ENCODE measurements at regions not wholly inside any gene's neighbourhood (a gene's known extent, or its start where the extent isn't known, plus 50 kb on each side); places are given as distances from the start of the nearest gene placed in this dataset.

- H3K27ac Mint-ChIP-seq (ENCODE audit: unreplicated experiment) = no peak overlapping the region
- no peak overlapping the region for H3K4me3 Mint-ChIP-seq (ENCODE audit: unreplicated experiment)
- no peak for DNase-seq (ENCODE audit: low spot score)
- TF ChIP-seq CTCF (IDR thresholded peaks at IDR 0.05) = no peak
- H3K27me3 Mint-ChIP-seq (ENCODE audit: low read depth) = no peaks in the 10 kb centered on the region
- H3K36me3 Mint-ChIP-seq (ENCODE audit: low read depth) = no peaks in the 10 kb centered on the region
- no peaks in the 10 kb centered on the region for H3K4me1 Mint-ChIP-seq (ENCODE audit: low read depth)
- H3K9me3 Mint-ChIP-seq (ENCODE audit: low read depth) = peaks cover 18% of the 10 kb centered on the region
These were observed 219.8 kb upstream of the SPHKAP start for GRCh38 chr2:228401065-228401912.

- no peak overlapping the region for H3K4me3 Mint-ChIP-seq (ENCODE audit: unreplicated experiment)
- no peaks in the 10 kb centered on the region for H3K36me3 Mint-ChIP-seq (ENCODE audit: low read depth)
- H3K27ac Mint-ChIP-seq (ENCODE audit: unreplicated experiment) = no peak overlapping the region
- no peaks in the 10 kb centered on the region for H3K27me3 Mint-ChIP-seq (ENCODE audit: low read depth)
- H3K9me3 Mint-ChIP-seq (ENCODE audit: low read depth) = peaks cover 11% of the 10 kb centered on the region
- H3K4me1 Mint-ChIP-seq (ENCODE audit: low read depth) = no peaks in the 10 kb centered on the region
- TF ChIP-seq CTCF (IDR thresholded peaks at IDR 0.05) = no peak
- DNase-seq (ENCODE audit: low spot score) = no peak
These were observed 206.3 kb upstream of the SPHKAP start for GRCh38 chr2:228387776-228388175.

- Mint-ChIP-seq H3K27ac (ENCODE audit: unreplicated experiment) (no peak overlapping the region), H3K9me3 (ENCODE audit: low read depth) (no peaks in the 10 kb centered on the region), H3K4me3 (ENCODE audit: unreplicated experiment) (no peak overlapping the region), H3K36me3 (ENCODE audit: low read depth) (no peaks in the 10 kb centered on the region), H3K4me1 (ENCODE audit: low read depth) (no peaks in the 10 kb centered on the region), H3K27me3 (ENCODE audit: low read depth) (no peaks in the 10 kb centered on the region)
- TF ChIP-seq CTCF (IDR thresholded peaks at IDR 0.05) = no peak
- DNase-seq (ENCODE audit: low spot score) = no peak
These were observed 197.4 kb upstream of the SPHKAP start for GRCh38 chr2:228378696-228379425.

- H3K27ac Mint-ChIP-seq (ENCODE audit: unreplicated experiment) = no peak overlapping the region
- no peaks in the 10 kb centered on the region for H3K9me3 Mint-ChIP-seq (ENCODE audit: low read depth)
- no peak for TF ChIP-seq CTCF (IDR thresholded peaks at IDR 0.05)
- no peaks in the 10 kb centered on the region for H3K36me3 Mint-ChIP-seq (ENCODE audit: low read depth)
- DNase-seq (ENCODE audit: low spot score) = no peak
- no peaks in the 10 kb centered on the region for H3K27me3 Mint-ChIP-seq (ENCODE audit: low read depth)
- no peak overlapping the region for H3K4me3 Mint-ChIP-seq (ENCODE audit: unreplicated experiment)
- H3K4me1 Mint-ChIP-seq (ENCODE audit: low read depth) = no peaks in the 10 kb centered on the region
These were observed 196.7 kb upstream of the SPHKAP start for GRCh38 chr2:228378233-228378632.

GRCh38 chr2:228377533-228377932 is 196.0 kb upstream of the SPHKAP start:
- Mint-ChIP-seq H3K27ac (ENCODE audit: unreplicated experiment) (no peak overlapping the region), H3K9me3 (ENCODE audit: low read depth) (peaks cover 6% of the 10 kb centered on the region), H3K27me3 (ENCODE audit: low read depth) (no peaks in the 10 kb centered on the region), H3K36me3 (ENCODE audit: low read depth) (no peaks in the 10 kb centered on the region), H3K4me3 (ENCODE audit: unreplicated experiment) (no peak overlapping the region), H3K4me1 (ENCODE audit: low read depth) (no peaks in the 10 kb centered on the region)
- DNase-seq (ENCODE audit: low spot score) = no peak
- TF ChIP-seq CTCF (IDR thresholded peaks at IDR 0.05) = no peak
